Left cardiac atrium (tissue), 4 donors: ENCODE measurements at regions not wholly inside any gene's neighbourhood (a gene's known extent, or its start where the extent isn't known, plus 50 kb on each side); places are given as distances from the start of the nearest gene placed in this dataset.

ENCODE experiments used
- ATAC-seq, 2 donors: fragments of 200-7000 bp; cut with Tn5 transposase; one replicate each; pipeline ENCODE4 v1.9.1; 2020; ENCODE audit warnings: mild to moderate bottlenecking in 2 of 2, moderate library complexity in 2 of 2
- DNase-seq: peaks from one replicate; pipeline ENCODE4 v3.0.0-alpha.2; 2020
- intact Hi-C, 2 donors: fragments of 100-400 bp; cut with DNase I; formaldehyde crosslinking; loops; one replicate each; pipeline versions ENCODE4 v1.14.1 to v1.15.1; 2022 to 2023
- donor health status: DM: no; HTN: yes; CAD: no.
- donor health status: DM: no; HTN: yes; CAD: no; lungs with severe emphysema.
- donor health status: DM: yes; HTN: yes; CAD: no.
- donor health status: Dilated cardiomyopathy.

DNA sequence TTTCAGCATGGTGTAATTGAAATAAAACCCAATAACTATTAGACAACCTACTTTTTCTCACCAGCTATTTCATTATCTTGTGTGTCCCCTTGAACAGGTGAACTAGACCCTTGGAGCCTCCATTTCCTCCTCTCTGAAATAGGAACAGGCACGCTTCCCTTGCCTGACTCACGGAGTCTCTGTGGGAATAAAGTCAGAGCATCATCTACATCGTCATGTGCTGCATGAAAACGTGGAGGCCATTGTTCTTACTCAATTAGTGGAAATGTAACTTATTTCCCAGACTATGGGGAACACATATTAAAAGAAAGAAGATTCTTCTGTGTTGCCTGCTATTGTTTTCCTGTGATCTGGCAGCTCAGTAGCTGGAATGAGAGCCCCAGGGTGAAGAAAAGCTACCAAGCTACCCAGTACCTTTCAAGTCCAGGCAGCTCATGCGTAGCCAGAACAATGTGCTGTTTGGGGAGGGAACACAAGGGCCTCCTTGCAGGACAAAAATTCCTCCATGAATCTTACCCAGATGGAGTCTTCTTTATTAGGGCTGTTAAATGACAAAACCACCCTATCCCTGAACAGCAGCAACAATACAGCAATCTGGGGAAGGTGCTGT lies 59.8 kb downstream of the SOX11 start:
- intact Hi-C loops = no loop called here
- DNase-seq (no peak), ATAC-seq (no peak)

DNA sequence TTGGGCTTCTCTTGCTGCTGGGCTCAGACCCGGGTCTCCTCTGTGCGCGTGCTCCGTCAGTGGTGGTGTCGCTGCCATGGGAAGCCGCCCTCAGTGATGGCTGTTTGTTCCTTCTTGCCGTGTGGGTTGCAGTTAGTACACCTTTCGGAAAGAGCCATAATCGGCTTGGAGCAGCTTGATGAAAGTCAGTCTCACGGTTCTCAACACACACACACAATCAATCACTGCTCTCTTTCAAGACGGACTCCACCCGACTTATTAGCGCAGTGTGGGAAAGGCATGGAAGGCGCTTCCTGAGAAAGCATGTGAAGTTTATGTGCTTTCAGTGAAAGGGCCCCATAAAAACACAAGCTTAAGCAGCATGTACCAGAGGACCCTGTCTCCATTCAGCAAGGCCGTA lies 64.1 kb downstream of the SOX11 start:
- ATAC-seq (no peak), DNase-seq (no peak)
- intact Hi-C loops = no loop called here

DNA sequence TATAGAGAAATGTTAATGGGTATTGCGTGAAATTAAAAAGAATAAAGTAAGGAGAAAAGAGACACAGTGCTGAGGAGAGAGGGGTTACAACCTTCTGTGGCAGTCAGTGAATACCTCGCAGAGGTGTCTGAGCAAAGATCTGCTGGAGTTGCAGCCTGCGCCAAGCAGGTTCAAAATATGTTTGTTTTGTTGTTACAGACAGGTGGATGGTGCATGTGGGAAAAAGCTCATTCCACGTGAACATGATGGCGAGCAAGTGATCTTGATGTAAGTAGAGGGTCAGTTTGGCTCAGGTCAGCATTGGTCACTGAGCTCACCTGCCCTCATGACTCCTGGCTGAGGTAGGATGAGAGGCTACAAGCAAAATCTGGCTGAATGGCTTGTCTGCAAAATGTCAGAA lies 66.2 kb downstream of the SOX11 start:
- intact Hi-C loops = no loop called here
- DNase-seq = no peak
- no peak for ATAC-seq

DNA sequence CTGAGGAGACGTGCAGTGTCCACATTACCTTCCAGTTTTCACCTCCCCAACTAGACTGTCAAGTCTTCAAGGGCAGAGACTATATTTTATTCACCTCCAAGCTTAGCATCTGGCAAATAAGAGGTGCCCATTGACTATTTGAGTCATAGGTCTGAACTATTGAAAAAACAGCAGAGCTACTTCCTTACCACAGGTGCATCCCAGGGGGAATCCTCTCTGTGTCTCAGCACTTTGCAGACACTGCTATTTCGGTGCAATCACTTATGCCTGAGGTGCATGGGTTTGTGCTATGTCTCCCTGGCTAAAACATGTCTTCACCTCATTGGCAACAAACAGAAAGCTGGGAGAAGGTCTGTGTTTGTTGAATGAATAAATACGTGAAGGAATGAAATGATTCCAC lies 67.8 kb downstream of the SOX11 start:
- no peak for DNase-seq
- intact Hi-C loops = no loop called here
- no peak for ATAC-seq

DNA sequence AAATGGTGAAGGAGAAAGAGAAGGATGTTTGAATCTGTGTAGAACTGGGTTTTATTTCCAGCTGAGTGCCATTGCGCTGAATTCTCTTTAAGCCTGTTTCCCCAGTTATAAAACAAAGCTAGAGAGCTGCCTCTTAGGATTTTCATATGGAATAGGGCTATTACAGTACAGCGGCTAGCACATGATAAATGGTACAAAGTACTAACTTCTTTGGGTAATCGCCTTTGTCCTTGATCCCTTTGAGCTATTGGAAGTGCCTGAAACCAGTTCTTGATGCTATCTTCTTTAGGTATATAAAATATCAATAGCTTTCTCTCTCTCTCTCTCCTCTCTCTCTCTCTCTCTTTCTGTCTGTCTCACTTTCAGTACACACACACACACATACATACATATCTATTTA lies 71.3 kb downstream of the SOX11 start:
- DNase-seq (no peak), ATAC-seq (no peak)
- intact Hi-C loops = no loop called here

DNA sequence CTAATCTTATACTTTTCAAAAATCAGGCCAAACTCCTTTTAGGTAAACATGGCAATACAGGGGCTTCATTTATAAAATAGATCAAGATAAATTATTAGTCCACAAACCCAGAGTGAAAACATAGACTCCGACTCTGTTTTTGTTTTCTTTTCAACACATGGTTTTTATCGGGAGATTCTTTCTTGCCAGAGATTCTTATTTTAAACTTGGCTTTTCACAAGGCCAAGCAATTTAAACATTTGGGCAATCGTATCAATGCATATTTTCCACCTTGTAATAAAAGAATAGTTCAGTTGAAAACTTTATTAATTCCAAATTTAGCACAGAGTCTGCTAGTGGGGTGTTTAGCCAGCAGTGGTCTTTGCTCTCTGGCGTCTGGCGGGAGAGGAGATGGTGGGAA lies 71.9 kb downstream of the SOX11 start:
- intact Hi-C loops = no loop called here

DNA sequence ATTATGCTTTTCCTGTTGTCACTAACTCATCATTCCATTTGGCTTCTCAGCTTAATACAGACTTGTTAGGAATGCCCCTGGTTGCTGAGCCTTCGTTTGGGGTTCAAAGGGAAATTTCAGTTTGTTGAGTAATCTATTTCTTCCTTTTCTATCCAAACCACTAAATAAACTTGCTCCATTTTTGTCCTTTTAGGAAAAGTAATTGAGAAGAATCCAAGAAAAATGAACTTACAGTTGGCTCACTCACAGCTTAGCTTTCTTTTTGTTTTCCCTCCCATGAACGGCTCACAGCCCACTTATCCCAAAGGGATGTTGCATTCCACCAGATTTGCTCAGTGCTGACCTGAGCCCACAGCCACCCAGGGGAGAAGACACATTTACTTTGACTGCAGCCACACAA lies 73.9 kb downstream of the SOX11 start:
- intact Hi-C loops = no loop called here
- ATAC-seq (no peak), DNase-seq (no peak)

More for the DNA sequence above, 71.9 kb downstream of the SOX11 start:
- ATAC-seq (no peak), DNase-seq (no peak)

DNA sequence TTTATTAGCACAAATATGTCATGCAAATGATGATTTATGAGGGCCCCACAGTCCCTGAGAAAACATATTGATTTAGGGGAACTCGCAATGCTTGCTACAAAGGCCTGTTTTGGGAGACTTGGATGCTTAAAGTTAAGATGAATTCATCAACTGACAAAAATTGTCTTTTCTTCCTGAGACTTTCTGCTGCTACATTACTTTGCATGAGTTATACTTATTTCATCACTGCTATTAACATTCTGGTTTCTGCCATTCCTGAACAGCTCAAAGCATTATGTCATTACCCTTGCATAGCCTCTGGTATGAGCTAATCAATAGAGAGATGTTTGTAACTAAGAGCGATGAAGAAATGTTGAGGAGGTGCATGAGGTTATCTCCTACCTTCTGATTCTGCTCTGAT lies 74.4 kb downstream of the SOX11 start:
- ATAC-seq = no peak
- DNase-seq = no peak
- intact Hi-C loops = no loop called here

DNA sequence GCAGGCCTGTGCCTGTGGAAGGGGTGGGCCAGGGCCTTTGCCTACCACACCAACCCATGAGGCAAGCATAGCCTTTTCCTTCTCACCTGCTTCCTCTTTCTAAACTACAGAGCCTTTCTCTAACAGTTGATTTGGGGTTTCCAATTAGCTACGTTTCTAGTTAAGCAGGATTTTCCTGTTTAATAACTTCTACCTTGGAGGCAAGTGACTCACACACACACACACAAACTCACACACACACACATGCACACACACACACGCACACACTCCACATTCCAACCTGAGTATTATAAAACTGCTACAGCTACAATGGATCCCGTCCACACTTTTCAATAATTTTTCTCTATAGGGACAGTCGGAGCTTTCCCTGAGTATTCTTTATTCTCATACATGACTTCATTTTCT lies 84.9 kb downstream of the SOX11 start:
- intact Hi-C loops = no loop called here
- DNase-seq (no peak), ATAC-seq (no peak)

DNA sequence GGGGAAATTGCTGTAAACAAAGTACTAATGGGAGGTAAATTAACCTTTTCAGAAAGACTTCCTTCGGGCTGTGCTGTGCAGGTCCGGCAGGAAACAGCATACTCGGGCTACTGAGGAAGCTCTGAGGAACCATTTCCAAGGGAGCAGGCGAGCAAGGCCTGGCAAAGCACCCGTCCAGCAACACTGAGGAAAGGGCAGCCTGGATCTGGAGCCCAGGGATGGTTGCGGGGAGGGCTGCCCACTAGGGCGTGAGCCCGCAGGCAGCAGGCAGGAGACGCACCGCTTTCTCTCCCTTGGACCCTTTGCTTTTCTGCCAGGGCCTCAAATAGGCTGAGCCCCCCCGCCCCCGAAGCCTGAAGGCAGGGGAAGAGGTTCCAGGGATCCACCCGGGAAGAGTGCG lies 89.5 kb downstream of the SOX11 start:
- intact Hi-C loops = no loop called here
- no peak for ATAC-seq
- DNase-seq = no peak

DNA sequence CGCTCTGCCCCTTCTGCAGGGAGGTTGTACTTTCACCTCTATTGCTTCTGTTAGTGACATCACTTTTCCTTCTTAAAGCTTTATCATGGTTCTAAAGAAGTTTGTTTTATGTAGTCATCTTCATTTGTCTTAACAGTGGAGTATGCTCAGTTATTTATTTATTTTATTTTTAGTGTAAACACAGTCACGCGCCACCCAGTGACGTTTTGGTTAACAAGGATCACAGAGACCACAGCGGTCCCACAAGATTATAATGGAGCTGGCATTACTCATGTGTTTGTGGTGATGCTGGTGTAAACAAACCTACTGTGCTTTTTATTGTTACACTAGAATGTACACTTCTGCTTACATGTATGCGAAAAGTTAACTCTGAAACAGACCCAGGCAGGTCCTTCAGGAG lies 89.9 kb downstream of the SOX11 start:
- no peak for DNase-seq

DNA sequence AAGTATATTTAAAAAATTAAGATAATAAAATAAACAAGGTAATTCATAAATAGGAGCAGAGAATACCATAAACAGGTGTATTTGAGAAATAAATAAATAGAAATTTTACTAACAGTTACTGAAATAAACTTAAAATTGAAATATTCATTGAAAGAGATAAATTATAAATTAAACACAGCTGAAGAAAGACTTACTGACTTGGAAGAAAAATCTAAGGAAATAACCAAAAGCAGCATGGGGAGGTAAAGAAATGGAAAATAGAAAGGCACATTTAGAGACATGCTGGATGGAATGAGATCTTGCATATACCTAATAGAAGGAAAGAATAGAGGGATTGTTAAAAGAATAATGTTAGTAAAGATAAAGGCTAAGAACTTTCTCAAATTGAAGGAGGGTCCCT lies 96.3 kb downstream of the SOX11 start:
- intact Hi-C loops = no loop called here
- DNase-seq (no peak), ATAC-seq (no peak)

More for the DNA sequence above, 89.9 kb downstream of the SOX11 start:
- no peak for ATAC-seq
- intact Hi-C loops = no loop called here

DNA sequence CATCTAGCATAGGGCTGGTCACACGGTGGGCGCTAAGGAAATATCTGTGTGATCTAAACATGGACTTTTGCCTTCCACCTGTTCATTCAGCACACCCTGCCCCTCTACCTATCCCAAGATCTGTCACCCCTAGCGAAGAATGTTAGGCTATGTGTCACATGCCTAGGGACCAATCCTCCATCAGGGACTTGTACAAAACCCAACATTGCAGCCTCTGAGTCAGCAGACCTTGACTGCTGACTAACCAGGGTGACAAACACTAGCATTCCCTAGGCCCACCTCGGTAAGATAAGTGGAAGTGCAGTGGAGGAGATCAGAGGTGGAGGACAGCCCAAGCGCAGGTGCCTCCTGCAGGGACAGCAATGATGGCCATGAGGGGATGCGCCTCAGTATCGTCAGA lies 99.2 kb downstream of the SOX11 start:
- intact Hi-C loops = no loop called here
- DNase-seq (no peak), ATAC-seq (no peak)

DNA sequence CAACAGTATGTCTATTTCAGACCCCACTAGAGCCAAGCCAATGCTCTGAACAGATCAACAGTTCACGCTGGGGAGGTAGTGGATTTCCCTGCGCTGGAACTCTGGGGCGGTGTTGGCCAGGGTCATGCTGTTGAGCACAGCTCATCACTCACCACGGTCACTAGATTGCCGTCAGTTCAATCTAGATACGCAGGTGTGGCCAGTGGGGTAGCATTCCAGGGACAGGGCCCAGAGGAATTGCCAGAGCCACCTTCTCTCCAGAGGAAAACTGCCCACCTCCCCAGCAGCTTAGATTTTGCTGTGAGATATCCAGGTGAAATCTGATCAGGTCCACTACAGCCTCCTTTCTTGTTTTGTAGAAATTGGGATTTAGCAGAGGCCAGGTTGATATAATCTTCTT lies 101.8 kb downstream of the SOX11 start:
- intact Hi-C loops = no loop called here
- ATAC-seq (no peak), DNase-seq (no peak)

DNA sequence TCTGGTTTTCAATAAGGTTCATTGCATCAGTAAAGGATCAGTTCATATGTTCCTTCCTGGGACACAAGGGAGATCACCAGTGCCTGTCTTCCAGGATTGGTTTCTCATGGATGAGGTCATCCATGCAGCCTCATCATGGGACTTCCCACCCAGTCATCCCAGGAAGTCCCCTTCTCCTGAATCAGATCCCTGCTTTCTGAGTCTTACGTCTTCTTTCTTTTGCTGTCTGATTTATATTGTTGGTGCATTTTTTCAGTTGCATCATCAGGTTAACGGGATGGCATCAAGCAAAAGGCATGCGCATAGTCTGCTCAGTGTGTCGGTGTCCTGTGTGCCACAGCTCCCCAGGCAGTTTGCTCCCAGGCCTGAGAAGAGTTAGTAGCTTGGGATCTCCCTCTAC lies 105.9 kb downstream of the SOX11 start:
- intact Hi-C loops = no loop called here
- ATAC-seq (no peak), DNase-seq (no peak)

DNA sequence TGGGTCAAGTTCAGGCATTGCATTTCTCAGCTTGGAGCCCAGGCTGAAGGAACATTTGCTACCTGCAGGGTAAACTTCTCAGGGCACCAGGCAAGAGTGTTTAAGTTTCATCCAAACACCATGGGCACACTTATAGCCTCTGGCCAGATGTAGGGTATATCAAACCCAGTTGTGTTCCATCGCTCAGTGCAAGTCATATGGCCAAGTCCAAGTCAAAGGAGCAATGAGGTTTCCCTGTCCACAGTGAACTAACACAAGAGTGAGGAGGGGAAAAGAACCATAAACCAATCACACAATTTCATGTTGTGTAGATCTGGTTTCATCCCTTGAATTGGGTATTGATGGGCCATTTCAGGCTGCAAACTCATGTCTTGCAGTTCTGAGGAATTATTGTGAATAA lies 107.2 kb downstream of the SOX11 start:
- intact Hi-C loops = no loop called here
- no peak for ATAC-seq

DNA sequence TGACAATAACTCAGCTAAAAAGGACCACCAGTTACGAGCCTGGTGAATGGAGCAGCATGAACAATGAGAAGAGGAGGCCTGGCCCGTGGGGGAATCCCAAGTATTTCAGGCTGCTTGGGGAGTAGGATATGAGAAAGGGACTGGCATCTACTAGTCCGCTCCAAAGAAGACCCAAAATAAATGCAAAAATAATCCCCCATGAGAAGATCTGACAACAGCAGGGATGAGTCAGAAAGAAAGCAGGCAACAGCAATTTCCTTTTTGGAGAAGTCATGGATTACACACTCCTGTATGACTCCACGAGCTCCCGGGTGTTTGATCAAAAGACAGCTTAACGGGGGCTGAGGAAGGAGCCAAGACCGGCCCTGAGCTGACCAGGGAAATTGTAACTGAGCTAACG lies 111.4 kb downstream of the SOX11 start:
- intact Hi-C loops = no loop called here
- ATAC-seq (no peak), DNase-seq (no peak)

More for the DNA sequence above, 107.2 kb downstream of the SOX11 start:
- no peak for DNase-seq

DNA sequence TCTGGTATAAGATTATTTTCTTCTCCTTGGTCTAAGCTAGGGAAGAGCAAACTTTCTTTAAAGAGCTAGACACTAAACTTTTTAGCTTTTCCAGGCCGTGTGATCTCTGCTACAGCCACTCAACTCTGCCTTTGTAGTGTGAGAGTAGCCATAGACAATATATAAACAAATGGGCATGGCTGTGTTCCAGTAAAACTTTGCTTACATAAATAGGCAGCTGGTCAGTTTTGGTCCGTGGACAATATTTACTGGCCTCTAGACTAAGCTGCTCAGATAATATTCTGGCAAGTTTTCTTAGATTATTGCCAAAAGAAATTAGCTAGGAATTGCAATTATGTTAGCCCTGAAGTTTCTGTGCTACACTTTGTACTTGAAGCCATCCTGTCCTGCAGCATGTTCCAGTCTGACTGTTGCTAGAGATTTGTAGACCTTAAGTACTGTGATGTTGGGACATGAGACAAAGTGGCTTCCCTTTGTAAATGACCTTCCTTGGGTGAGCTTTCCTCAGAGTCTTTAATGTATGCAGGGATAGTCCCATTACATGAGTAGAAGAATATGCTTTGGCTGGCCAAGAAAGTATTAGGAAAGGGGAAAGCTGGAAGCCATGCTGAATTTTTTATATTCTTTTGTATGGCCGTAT lies 126.9 kb downstream of the SOX11 start:
- DNase-seq (no peak), ATAC-seq (no peak)
- intact Hi-C loops = no loop called here

DNA sequence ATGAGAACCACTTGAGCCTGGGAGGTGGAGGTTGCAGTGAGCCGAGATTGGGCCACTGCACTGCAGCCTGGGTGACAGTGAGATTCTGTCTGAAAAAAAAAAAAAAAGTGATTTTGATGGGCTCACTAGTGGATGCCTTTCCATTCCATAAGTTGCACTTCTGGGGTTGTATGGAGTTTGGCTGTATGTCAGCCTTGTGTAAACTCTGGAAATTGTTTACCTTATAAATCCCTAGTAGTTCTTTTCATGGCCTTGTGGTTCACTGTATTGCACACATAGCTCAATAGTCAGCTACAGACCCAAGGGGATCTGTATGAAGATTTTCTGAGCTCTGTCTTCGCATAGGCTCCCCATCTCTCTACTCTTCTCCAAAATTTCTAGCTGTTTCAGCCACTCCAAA lies 131.9 kb downstream of the SOX11 start:
- ATAC-seq (no peak), DNase-seq (no peak)
- intact Hi-C loops = no loop called here

DNA sequence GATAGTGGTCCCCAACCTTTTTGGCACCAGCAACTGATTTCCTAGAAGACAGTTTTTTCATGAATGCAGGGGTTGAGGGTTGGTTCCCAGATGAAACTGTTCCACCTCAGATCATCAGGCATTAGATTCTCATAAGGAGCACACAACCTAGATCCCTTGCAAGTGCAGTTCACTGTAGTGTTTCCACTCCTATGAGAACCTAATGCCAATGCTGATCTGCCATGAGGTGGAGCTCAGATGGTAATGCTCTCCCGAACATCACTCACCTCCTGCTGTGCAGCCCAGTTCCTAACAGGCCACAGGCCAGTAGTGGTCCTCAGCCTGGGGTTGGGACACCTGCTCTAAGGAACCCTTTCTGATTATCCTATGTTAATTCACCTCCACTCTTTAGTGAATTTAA lies 133.5 kb downstream of the SOX11 start:
- intact Hi-C loops = no loop called here
- ATAC-seq (no peak), DNase-seq (no peak)

DNA sequence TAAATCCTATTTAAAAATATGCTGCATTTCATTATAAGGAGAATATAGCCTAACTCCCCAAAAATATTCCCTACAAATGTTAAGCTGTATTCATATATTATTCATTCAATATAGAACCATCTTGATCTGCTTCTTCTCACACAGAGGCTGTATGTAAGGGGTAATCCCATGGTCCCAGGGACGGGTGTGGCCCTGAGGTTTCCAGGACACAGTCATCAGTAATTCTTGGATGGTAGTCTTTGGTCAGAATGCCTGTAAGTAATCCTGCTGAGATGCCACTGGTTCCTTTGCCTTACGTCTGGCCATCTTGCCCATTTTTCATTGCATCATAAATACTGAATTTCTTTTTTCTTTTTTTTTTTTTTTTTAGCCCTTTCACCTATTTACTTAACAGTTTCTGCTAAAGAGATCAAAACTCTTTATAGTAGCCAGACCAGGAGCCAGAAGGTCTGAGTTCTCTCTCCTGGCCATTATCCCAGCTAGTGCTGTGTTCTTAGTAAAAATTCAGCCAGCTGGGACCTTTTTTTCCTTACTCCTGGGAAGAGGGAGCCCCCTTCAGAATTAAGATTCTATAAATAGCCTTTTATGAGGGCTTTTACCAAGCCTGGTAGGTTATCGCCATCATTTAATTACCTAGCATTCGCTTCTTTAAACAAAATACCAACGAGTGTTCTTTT lies 134.9 kb downstream of the SOX11 start:
- ATAC-seq = no peak
- intact Hi-C loops = no loop called here
- no peak for DNase-seq
